Occipital lobe (tissue), 1 donor: ENCODE measurements at regions not wholly inside any gene's neighbourhood (a gene's known extent, or its start where the extent isn't known, plus 50 kb on each side); places are given as distances from the start of the nearest gene placed in this dataset.

Experiments
- DNase-seq: peaks from one replicate; lab custom pipeline; 2025; lab: John Stamatoyannopoulos, UW

GRCh38 chr5:53219174-53219573 lies 109.6 kb upstream of the MOCS2 start:
- DNase-seq = no peak

DNA sequence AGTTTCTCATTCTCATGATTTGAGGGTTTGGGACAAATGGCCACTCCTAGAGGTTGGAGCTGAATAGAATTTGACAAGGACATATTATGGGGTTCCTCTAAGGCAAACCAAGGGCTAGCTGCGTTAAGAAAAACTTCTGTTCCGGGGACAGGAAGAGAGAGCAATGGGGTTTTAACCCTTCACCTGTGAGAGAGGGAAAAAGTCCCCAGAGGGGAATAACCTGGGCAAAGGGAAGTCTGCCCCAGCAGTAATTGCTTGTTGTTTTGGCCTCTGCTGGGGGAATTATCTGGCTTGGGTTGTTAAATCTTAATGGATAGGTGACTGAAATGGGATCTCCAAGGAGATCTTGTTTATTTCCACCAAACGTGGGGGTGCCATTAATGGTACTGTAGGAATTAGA lies 110.1 kb upstream of the MOCS2 start:
- DNase-seq = no peak

DNA sequence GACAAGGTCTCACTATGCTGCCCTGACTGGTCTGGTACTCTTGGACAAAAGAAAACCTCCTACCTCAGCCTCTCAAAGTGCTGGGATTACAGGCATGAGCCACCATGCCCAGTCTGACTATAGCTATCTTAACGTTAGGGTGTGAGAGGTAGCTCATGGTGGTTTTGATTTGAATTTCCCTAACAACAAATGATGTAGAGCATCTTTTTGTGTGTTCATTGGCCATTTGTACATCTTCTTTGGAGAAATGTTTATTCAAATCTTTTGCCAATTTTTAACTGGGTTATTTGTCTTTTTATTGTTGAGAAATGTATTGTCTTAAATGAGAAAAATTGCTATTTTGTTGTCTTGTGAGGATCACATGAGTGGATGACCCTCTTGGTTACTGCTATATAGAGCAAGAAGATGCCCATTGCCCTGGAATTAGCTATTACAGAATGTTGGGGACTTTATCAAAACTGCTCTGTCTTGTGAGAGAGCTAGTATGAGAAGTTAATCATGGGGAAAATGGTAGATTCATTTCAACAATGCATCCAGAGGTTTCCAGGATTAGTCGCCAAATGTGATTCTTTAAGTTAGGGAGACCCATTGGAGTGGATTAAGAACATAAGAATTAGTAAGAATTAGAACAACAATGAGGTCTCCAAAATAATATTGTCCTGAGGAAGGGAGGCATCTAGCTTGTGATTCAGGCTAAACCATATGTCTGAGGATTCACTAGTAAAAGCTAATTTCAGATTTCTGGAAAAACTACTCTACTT lies 124.3 kb upstream of the MOCS2 start:
- no peak for DNase-seq

GRCh38 chr5:53236683-53237082 lies 127.1 kb upstream of the MOCS2 start:
- no peak for DNase-seq

- no peak for DNase-seq
Measured at GRCh38 chr5:53237876-53238275, 128.3 kb upstream of the MOCS2 start.

DNA sequence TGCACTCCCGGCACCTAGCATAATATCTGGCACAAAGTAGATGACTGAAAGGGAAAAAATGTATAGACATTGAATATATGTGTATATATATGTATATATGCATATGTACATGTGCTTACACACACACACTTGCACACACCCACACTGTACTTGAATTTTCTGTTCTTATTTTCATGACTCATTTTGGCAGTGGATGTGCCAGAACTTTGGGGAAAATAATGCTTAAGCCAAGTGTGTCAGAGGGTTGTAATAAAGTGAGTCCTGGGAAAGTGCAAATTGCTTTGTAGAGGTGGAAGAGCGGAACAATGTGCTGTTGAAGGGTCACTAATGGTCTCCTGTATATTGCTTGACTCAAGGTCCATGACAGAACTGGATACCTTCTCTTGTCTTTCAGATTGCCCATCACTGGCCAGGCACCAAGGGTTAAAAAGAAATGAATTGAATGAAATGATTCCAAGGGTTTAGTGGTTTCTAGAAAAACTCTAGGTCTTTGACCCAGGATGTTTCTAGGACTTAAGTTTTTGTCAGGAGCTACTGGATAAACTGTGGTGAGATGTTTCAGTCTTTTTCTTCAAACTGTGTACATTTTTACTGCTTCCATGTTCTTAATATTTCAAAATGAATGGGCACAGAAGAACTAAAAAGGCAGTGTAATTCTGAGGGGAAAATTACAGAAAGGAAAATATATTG lies 129.9 kb upstream of the MOCS2 start:
- DNase-seq = no peak

GRCh38 chr5:53240661-53241060 lies 131.1 kb upstream of the MOCS2 start:
- DNase-seq = no peak

GRCh38 chr5:53241572-53241971 lies 132.0 kb upstream of the MOCS2 start:
- no peak for DNase-seq

DNA sequence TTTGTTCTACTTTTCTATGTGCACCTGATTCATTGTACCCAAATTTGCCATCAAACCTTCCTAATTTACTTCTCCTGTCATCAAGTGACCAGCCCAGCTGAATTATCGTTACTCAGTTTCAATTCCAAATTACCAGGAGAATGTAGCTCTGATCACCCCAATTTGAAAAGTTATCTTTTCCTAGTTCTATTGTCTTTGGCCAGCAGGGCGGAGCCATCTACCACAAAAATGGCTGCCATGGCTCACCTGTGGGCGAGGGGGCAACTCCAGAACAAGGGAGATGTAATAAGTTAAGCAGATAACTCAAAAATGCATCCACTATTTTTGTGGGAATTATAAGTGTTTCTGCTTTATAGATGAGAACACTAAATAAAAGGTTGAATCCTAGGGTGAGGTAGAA lies 133.8 kb upstream of the MOCS2 start:
- no peak for DNase-seq

GRCh38 chr5:53246042-53246836 lies 136.7 kb upstream of the MOCS2 start:
- DNase-seq = no peak

DNA sequence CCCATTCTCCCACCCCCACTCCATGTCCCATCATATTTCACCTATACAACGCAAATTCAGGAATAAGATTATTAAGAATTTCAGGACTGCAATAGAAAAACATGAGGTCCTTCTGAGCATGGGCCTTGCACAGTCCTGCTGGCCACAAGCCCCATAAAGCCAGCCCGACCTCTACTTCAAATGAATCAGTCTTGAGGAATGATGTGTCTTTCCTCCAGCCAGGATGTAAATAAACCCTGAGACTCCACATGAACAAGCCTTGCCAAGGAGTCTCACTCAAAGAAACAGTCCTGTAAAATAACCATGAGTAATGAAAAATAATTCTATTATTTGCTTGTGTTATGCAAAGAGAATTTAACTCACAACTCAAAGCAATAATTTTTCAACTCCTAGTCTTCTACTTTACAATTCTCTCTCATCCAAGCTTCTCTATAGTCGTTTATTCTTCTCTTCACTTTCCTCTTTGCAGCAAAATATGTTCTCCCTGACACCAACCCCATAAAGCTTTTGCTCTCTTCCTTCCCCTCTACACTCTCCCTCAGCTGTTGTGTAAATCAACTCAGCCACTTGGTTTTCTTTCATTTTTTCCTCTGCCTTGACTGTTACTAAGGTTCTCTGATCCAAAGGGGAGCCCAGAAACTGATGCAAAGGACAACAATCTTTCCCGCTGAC lies 140.1 kb upstream of the MOCS2 start:
- no peak for DNase-seq

DNA sequence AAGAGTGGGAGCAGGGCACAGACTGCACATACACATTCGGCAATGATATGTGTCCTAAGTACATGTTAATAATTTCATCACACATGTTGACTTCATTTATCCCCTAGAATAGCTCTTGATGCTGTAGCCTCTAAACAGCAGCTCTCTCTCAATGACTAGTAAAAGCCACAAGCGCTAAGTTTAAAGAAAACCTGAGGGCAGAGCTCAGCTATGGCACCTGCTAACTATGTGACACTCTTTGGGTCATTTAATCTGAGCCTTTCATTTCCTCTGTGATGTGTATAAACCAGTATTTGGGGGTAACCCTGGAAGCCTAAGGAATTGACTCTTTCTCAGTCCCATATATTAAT lies 140.6 kb upstream of the MOCS2 start:
- DNase-seq = no peak

GRCh38 chr5:53253421-53253871 lies 143.9 kb upstream of the MOCS2 start:
- DNase-seq = no peak

GRCh38 chr5:53256746-53257145 lies 147.2 kb upstream of the MOCS2 start:
- no peak for DNase-seq

DNA sequence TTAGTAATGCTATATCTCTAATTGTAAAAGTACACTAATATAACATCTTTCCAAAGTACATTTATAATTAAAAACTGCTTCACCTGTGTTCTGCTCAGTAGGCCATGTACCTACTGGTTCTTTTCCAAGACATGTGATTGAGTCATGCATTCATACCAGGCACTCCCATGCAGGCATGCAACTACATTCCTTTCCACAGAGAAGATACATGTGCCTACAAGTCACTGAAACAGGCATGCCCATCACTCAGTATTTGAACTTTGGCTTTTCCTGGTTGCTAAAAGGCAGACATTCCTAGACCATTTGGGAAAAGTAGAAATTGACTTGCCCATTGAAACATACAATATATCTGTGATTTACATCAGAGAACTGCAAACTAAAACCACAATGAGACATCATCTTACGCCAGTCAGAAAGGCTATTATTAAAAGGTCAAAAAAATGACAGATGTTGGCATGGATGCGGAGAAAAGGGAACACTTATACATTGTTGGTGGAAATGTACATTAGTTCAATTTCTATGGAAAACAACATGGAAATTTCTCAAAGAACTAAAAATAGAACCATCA lies 148.3 kb upstream of the MOCS2 start:
- DNase-seq = no peak

DNA sequence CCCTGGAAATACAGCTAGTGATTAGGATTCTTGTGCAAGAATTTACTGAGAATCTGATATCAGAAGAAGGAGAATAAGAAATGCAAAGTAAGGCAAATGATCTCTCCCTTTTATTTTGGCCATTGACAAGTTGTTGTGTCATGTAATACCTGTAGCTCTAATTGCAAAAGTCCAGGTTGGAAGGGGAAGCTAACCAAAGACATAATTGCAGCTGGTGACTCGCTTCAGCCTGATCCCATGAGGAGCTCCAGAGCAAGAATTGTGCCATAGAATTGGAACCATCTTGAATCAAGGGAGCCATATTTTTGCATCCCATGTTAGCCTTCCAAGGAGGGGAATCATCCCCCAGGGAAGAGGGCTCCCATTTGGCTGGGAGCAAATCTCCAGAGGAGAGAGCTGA lies 149.6 kb upstream of the MOCS2 start:
- no peak for DNase-seq

DNA sequence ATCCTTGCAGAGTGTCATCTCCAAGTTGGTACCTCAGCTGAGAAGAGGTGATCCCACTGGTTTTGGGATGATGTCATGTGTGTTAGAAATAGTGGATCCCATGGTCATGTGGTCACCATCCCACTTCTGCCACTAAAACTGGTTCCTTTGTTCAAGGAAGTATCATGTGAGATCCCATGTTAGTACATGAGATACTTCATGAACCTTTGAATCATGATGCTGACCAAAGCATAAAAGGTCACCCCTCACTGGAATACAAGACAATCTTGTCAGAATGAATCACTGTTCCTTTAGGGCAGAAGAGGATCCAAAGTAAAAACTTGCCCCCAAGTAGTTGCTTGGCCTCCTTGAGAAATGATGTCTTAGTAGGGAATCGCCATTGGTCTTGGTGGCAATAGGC lies 150.9 kb upstream of the MOCS2 start:
- DNase-seq = no peak

GRCh38 chr5:53261245-53261644 lies 151.7 kb upstream of the MOCS2 start:
- no peak for DNase-seq

DNA sequence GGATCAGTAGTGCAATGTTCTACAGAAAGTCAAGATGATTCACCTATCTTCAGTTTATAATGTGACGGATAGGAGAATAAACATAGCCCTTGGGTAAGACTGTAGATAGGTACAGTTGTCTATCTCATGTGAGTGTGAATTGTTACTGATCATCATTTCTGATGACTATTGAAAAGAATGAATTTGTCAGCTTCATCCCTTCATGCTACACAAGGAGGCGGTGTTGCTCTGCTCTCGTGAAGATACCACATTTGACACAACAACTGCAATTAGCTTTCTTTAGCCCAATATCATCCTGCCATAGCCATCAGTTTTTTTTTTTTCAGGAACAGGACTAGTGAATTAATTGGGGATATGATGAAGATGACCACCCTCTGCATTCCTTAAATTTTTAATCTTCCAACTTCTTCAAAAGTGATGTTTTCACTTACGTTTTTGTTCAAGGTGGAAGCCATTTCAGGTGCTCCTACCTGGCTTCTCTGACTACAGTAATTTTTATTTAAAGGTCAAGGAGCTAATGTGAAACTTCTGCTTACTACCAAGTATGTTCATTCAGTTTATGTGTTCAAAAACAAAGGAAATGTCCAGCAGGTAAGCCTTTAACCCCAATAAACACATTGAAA lies 152.9 kb upstream of the MOCS2 start:
- no peak for DNase-seq

DNA sequence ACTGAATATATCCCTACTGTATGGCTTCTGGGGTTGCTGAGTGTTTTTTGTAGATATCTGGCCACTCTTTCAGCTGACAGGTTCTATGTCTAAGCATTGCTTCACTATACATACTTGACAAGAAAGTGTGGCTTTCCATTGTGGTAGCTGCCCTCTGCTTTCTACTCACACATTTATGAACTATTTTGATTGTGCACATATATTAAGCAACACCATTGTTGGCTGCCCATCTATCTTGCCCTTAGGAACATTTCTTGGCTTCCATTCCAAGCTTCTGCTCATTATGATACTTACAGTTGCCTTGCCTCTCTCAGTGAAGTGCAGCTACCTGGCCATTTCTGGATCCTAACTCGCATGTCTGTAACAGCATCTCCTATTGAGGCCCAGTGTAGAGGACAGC lies 153.6 kb upstream of the MOCS2 start:
- DNase-seq = no peak

DNA sequence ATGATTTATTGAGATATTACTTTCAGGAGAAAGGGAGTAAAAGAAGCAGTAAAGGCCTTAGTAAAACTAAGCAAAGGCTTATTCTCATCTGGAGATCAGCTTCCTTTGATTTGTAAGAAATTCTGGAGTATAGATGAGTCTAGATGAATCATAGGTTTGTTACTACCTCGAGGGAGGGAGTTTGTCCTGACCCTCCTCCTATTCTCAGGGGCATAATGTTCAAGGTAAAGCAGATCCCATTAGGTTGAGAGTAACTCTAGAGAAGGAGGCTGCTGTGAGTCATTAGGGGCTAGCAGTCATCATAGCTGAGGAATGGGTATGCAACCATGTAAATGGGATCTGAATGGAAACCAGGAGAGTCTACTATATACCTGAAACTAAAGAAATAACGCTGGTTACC lies 155.5 kb upstream of the MOCS2 start:
- no peak for DNase-seq
